Keratinocyte (primary cell): ENCODE measurements at regions not wholly inside any gene's neighbourhood (a gene's known extent, or its start where the extent isn't known, plus 50 kb on each side); places are given as distances from the start of the nearest gene placed in this dataset.

Experiments used
- DNase-seq: peaks from one replicate; pipeline ENCODE4 v3.0.0-alpha.2; 2011; ENCODE audit warnings: low read depth, missing footprints, low spot score
- FAIRE-seq: peaks from 2 replicates; lab custom pipeline; 2011; peaks lifted over from hg19 to GRCh38; lab: Jason Lieb, UNC
- H2AFZ ChIP-seq: 2 replicates; pipeline ENCODE4 v1.6.0; 2012; ENCODE audit warnings: low read length, control low read depth, inconsistent platforms; ENCODE audit not compliant: control insufficient read depth
- H3K27ac ChIP-seq: 2 replicates; pipeline ENCODE4 v1.5.1; 2011; ENCODE audit warnings: low read length; ENCODE audit not compliant: control insufficient read depth, insufficient read depth
- H3K27me3 ChIP-seq: 3 replicates; pipeline ENCODE4 v1.6.0; 2011; ENCODE audit warnings: low read length; ENCODE audit not compliant: control insufficient read depth, insufficient read depth; ENCODE audit errors: extremely low read depth
- H3K36me3 ChIP-seq, 2 experiments: 2 replicates in 1 of 2; 3 replicates in 1 of 2; pipeline ENCODE4 v1.5.1; 2011; ENCODE audit warnings: low read length in 2 of 2, mild to moderate bottlenecking in 1 of 2; ENCODE audit not compliant: control insufficient read depth in 2 of 2, insufficient read depth in 2 of 2; ENCODE audit errors: extremely low read depth in 1 of 2
- H3K4me1 ChIP-seq: 3 replicates; pipeline ENCODE4 v1.5.1; 2011; ENCODE audit warnings: low read length; ENCODE audit not compliant: control insufficient read depth, insufficient read depth; ENCODE audit errors: extremely low read depth
- H3K4me2 ChIP-seq: 3 replicates; pipeline ENCODE4 v1.6.0; 2011; ENCODE audit warnings: low read depth, low read length; ENCODE audit not compliant: control insufficient read depth, insufficient read depth; ENCODE audit errors: extremely low read depth
- H3K4me3 ChIP-seq, 3 experiments: fragments of 200-600 bp in 1 of 3; sonication (generic) in 1 of 3; 2 replicates in 2 of 3; 3 replicates in 1 of 3; pipeline ENCODE4 v1.5.1; 2011 to 2016; ENCODE audit warnings: low read length in 3 of 3, mild to moderate bottlenecking in 3 of 3, control low read depth in 2 of 3, inconsistent platforms in 1 of 3, low read depth in 1 of 3, mixed read lengths in 1 of 3, mixed run types in 1 of 3, moderate library complexity in 1 of 3; ENCODE audit not compliant: control insufficient read depth in 2 of 3, insufficient read depth in 2 of 3; ENCODE audit errors: extremely low read depth in 1 of 3
- H3K79me2 ChIP-seq: 2 replicates; pipeline ENCODE4 v1.6.0; 2012; ENCODE audit warnings: low read length; ENCODE audit not compliant: control insufficient read depth, insufficient read depth
- H3K9ac ChIP-seq: 3 replicates; pipeline ENCODE4 v1.6.0; 2011; ENCODE audit warnings: low read length; ENCODE audit not compliant: control insufficient read depth, insufficient read depth; ENCODE audit errors: extremely low read depth
- H3K9me1 ChIP-seq: 3 replicates; pipeline ENCODE4 v1.6.0; 2011; ENCODE audit warnings: low read length; ENCODE audit not compliant: control insufficient read depth, insufficient read depth; ENCODE audit errors: extremely low read depth
- H3K9me3 ChIP-seq: 2 replicates; pipeline ENCODE4 v1.5.1; 2012; ENCODE audit warnings: low read depth, low read length; ENCODE audit not compliant: control insufficient read depth
- H4K20me1 ChIP-seq: 3 replicates; pipeline ENCODE4 v1.6.0; 2011; ENCODE audit warnings: low read length; ENCODE audit not compliant: control insufficient read depth, insufficient read depth; ENCODE audit errors: extremely low read depth
- CTCF ChIP-seq, 3 experiments: IDR thresholded peaks in 1 of 3; conservative IDR thresholded peaks in 1 of 3; optimal IDR thresholded peaks in 1 of 3; 2 replicates in 2 of 3; 3 replicates in 1 of 3; pipeline versions ENCODE3 to v1.5.1; 2011; ENCODE audit warnings: low read length in 3 of 3, mild to moderate bottlenecking in 3 of 3, moderate library complexity in 2 of 3, control low read depth in 1 of 3, inconsistent platforms in 1 of 3; ENCODE audit not compliant: insufficient read depth in 2 of 3; ENCODE audit errors: extremely low read depth in 1 of 3
- EZH2 ChIP-seq: IDR thresholded peaks from one replicate; pipeline ENCODE4 v1.6.1; 2012; ENCODE audit warnings: inconsistent platforms, mild to moderate bottlenecking, low read length, moderate library complexity
- dilution Hi-C: fragments of 300-500 bp; cut with MboI; formaldehyde crosslinking; loops from one replicate; pipeline ENCODE4 v1.7.0; 2020; ENCODE audit warnings: low sequenced_read_pairs; ENCODE audit not compliant: extremely low pct_ligation_motif_present

- H3K27ac ChIP-seq: no peak overlapping the region
- H3K36me3 ChIP-seq: no peaks in the 10 kb centered on the region
- DNase-seq: no peak
- H3K27me3 ChIP-seq: no peaks in the 10 kb centered on the region
- TF ChIP-seq CTCF (optimal IDR thresholded peaks at IDR 0.05 in 1 of 3, IDR thresholded peaks at IDR 0.05 in 1 of 3, conservative IDR thresholded peaks at IDR 0.05 in 1 of 3; ENCODE audit: extremely low read depth in 1 of 3, insufficient read depth in 2 of 3, low read length in 3 of 3) (no peak), EZH2 (no peak)
- dilution Hi-C loops: no loop called here
- H3K9ac ChIP-seq: no peak overlapping the region
- H3K9me3 ChIP-seq: no peaks in the 10 kb centered on the region
- H3K4me1 ChIP-seq: peaks cover 7% of the 10 kb centered on the region
- H2AFZ ChIP-seq: no peak overlapping the region
- peaks cover 2% of the 10 kb centered on the region for H3K9me1 ChIP-seq
- H3K4me2 ChIP-seq: no peak overlapping the region
- no peak for FAIRE-seq
- H3K4me3 ChIP-seq: no peak overlapping the region
- no peaks in the 10 kb centered on the region for H4K20me1 ChIP-seq
- no peaks in the 10 kb centered on the region for H3K79me2 ChIP-seq
Observed at GRCh38 chr12:58502226-58502625, 418.1 kb downstream of the LRIG3 start.

DNA sequence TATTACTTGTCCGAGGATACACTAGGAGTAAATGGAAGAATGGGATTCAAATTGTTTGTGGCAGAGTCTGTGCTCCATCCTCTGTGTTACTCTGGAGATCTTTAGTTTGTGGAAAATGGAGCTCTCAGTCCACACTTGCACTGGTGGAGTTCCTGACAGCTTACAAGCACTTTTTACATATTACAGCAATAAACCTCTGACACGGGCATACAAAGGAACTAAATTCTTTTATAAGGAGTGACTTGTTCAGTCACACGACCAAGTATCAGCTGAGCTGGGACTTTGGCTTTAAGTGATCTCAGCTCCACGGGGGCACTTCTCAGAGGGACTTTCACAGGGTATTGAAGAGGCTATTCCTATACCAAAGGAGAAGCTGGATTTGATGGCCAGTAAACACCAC lies 417.5 kb downstream of the LRIG3 start:
- DNase-seq (no peak), FAIRE-seq (no peak)
- Histone ChIP-seq H3K4me1 (peaks cover 7% of the 10 kb centered on the region), H3K27me3 (no peaks in the 10 kb centered on the region), H3K9me3 (no peaks in the 10 kb centered on the region), H3K9ac (no peak overlapping the region), H3K4me3 (no peak overlapping the region), H3K4me2 (no peak overlapping the region), H3K36me3 (no peaks in the 10 kb centered on the region), H3K79me2 (no peaks in the 10 kb centered on the region), H3K27ac (no peak overlapping the region), H2AFZ (no peak overlapping the region), H3K9me1 (peaks cover 2% of the 10 kb centered on the region), H4K20me1 (no peaks in the 10 kb centered on the region)
- dilution Hi-C loops: no loop called here
- TF ChIP-seq CTCF (optimal IDR thresholded peaks at IDR 0.05 in 1 of 3, IDR thresholded peaks at IDR 0.05 in 1 of 3, conservative IDR thresholded peaks at IDR 0.05 in 1 of 3; ENCODE audit: extremely low read depth in 1 of 3, insufficient read depth in 2 of 3, low read length in 3 of 3) (no peak), EZH2 (no peak)
